HG02870 (cell line): ENCODE measurements at regions not wholly inside any gene's neighbourhood (a gene's known extent, or its start where the extent isn't known, plus 50 kb on each side); places are given as distances from the start of the nearest gene placed in this dataset.
A peak's percentile ranks its signal among the peaks of the same experiment; 100 is the strongest.

ENCODE experiments used
- ATAC-seq: cut with Tn5 transposase; IDR thresholded peaks from one replicate; pipeline ENCODE4 v1.9.1; 2021; ENCODE audit warnings: mild to moderate bottlenecking, moderate library complexity; ENCODE audit not compliant: unreplicated experiment

DNA sequence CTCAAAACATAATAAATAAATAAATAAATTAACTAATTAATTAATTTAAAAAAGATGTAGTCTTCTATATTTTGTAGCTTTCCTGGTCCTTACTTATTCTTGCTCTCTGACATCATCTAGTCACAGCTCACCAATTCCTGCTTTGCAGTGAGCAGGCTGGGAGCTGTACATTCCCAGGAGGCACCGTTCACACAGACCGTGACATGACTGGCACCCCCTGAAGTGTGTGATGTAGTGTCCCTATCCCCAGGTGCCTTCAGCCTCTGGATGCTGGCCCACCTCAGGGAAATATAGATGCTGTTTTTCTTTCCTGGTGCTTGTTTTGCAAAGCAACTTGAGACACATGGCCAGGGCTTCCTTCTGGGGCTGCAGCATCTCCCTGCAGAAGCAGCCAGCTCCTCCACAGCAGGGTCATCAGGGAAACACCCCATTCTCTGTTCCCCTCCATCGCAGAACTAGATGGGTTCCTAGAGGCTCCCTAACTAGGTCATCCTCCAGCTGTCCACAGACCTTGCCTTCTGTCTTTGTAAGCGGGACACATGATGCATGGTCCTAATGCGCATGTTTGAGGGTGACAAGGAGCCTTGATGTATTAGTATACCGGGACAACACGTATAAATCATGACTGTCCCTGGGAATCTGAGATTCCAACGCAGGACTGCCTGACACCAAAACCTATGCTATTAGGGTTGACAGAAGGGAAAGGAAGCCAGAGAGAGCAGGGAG is 76.4 kb downstream of the RHOB start:
- no peak for ATAC-seq

DNA sequence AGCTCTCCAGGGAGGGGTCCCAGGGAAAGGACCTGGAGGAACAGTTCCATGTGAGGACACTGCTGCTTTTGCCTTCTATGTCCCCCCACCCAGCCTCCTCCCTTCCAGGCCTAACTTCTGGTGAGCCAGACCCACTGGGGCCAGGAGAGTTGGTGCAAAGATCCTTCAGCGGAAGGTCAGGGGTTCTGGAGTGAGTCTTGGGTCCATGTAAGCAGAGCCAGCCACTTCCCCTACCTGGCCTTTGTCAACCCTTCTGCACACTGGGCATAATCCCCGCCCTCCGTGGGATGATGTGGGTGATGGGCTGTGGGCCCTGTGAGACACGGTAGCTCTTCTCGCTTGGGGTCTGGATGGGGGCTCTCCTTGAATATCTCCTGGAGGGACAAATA is 76.9 kb downstream of the RHOB start:
- no peak for ATAC-seq

DNA sequence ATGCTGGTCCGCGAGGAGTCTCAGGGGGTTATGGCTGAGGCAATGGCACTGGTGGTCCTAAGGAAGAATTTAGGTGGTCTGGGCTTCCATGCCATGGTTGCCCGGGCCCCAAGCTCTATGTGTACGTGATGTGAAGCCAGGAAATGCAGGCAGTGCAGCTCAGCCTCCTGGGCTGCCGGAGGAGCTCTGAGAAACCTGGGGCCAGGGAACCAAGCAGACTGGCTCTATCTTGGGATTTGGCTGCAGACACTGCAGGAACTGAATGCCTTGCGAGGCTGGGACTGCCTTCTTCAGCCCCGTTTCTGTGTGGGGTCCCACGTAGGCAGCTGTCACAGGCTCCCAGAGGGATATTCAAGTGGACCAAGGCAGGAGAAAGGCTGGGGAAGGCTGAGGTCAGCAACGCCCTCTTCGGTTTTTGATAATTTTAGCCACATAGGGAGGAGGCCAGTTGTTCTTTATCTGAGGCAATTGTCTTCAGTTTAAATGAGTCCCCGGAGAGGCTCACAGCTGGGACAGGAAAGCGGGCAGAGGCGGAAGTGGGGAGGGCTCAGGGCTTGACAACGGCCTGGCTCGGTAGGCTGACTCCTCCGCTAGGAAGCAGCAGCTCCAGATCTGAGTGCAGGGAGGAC is 77.7 kb downstream of the RHOB start:
- peak; percentile 79 for ATAC-seq

DNA sequence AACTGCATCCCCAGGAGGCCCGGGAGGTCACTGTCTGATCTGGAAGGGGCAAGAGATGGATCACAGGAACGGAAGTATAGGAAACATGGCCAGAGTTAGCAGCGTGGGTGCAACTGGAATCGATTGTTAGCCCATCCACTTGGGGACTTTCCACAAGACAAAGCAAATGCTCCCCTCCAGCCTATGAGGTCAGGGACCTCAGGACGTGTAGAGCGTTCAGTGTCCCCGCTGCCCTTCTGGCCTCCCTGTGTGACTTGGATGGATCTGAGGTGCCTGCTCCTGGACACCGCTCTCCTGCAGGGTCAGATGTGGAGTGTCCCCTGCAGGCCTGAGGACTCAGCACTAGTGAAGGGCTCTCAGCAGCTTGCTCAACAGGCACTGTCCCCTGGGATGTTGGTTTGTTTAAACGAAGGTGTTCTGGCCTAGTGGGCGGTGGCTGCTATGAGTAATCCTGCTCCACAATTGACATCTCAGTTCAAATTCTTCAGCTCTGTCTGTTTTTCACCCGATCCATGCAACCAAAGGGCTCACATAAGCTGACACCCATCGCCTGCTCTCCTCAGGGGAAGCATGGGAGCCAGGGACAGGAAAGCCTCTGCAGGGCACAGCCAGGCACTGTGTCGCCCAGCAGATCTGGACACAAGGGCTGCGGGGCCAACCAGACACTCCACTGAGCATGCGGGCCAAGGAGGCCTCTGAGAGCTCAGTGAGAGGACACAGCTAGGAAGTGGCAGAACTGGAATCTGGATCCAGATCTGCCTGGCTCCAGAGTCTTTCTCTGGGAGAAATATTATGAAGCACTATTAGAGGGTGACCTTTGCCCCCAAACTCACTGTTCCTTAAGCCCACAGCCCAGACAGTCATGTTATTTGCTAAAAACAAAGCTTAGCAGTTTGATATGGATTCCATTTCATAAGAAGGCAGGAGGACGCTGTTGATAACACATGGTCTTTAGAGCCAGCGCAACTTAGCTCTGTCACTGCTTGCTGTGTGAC is 78.5 kb downstream of the RHOB start:
- ATAC-seq: peak; percentile 89

DNA sequence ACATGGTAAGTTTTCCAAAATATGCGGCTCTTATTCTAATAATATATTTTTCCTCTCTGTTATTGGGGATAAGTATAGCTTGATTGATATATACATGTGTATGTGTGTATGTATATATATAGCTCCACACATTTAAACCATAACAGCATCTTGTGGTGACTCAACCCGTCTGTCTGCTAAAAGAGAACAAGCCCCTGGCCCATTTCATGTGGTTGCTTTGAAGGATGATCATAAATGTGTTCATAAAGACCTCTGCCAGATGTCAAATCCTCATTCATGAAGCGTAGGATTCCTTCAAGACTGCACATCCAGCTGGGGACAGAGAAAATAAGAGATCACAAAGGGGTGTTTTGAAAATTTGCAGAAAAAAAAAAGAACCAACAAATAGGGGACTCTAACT is 79.3 kb downstream of the RHOB start:
- ATAC-seq: no peak

DNA sequence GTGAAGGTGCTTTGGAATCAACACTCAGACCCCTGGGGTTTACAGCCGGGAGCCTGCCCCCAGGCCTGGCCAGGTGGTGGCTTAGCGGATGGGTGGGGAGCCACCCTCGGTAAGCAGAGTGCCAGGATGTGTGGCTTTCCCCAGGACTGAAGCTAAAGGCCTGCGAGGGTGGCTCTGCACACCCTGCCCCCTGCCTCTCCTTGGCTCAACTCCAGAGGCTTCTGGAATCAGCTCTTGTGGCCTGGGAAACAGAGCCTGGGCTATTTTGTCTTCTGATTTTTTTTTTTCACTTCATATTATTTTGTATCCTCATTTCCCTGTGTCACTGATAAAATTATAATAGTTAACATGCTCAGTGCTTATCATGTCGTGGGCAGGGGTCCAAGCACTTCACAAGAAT is 79.8 kb downstream of the RHOB start:
- ATAC-seq: no peak

DNA sequence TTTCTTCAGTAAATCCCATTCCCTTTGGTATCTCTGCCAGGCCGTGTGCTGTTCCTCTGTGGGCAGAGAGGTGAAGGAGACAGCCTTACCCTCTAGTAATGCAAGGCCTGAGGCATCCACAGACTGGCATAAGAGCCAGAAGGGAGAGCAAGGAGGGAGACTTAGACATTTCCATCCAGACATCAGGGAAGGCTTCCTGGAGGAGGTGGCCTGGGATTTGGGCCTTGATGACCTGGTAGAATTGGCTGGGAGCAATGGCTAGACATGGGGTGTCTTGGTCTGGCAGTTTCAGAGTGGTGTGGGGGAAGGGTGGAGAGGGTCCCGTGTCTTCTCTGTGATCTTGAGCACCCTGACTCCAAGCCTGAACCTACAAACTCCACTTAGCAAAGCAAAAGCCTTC is 81.8 kb downstream of the RHOB start:
- ATAC-seq: no peak

DNA sequence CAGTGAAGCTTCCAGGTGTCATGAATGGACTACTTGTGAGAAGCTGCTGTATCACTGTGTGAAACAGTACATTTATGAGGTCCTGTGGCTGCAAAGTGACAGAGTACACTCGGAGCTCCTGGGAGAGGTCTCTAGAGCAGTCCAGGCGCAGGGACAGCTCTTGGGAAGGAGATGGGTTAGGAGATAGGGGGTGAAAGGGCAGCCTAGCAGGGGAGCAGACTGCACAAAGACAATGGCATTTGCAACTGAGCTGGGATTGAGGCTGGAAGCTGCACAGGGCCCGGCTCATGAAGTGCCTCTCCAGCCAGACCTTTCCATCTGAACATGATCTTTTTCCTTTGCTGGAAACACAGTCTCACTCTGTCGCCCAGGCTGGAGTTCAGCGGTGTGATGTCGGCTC is 83.6 kb downstream of the RHOB start:
- ATAC-seq: no peak

DNA sequence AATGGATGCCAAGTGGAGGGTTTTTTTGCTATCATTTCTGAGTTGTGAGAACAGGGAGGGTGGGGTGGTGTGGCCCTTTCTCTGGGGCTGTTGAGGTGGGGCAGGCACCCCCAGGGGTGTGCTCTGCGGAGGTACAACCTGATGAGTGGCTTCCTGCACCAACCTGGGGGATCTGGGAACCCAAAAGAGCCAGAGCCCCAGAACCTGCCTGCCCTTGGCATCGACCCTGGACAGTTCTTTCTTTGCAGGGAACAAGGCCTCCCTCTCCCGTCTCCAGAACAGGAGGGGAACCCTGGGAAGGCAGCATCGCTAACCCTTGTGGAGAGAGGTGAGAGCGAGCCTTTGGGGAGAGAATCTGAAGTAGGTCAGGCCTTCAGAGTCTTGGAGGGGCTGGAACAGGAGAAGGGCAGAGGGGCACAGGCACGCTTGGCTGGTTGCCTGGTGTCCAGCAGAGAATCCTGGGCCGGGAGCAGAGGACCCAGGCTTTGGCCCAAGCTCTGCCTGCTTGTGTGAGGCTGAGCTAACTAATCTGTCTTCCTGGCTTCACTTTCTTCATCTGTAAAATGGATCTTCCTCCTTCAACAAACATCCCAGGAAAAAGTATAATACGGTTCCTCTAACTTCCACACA is 84.9 kb downstream of the RHOB start:
- ATAC-seq: no peak

DNA sequence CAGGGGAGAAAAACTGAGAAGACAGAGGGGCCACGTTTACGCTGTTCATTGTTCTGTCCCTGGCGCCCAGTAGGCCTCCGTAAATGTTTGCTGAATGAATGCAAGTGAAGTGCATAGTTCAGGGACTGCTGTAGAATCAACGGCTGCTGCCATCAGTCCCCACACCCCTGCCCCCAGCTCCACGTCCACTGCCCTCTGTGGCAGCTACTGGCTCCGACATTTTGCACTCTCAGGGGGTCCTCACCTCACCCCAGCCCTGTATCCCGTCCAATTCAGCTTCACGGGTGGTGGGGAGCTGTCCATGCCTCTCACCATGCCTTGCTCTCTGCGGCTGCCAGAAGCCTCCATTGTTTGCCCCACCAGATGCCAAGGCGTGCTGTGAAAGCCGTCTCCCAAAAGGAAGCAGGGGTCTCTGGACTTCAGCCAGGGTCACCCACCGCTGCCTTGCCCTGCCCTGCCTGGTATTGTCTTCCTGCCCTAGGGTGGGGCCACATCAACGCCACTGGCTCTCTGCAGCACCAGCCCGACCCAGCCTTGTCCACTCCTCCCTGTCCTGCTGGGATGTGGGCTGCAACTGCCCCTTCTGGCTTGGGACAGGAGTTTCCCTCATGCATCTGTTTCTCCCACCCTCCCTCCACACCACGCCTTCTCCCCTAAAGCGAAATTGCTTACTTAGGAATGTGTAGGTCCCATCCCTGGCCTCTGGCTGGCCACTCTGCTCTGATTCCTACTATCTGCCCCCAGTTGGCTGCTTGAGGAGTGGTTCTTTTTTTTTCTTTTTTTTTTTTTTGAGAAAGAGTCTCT is 86.0 kb downstream of the RHOB start:
- no peak for ATAC-seq

DNA sequence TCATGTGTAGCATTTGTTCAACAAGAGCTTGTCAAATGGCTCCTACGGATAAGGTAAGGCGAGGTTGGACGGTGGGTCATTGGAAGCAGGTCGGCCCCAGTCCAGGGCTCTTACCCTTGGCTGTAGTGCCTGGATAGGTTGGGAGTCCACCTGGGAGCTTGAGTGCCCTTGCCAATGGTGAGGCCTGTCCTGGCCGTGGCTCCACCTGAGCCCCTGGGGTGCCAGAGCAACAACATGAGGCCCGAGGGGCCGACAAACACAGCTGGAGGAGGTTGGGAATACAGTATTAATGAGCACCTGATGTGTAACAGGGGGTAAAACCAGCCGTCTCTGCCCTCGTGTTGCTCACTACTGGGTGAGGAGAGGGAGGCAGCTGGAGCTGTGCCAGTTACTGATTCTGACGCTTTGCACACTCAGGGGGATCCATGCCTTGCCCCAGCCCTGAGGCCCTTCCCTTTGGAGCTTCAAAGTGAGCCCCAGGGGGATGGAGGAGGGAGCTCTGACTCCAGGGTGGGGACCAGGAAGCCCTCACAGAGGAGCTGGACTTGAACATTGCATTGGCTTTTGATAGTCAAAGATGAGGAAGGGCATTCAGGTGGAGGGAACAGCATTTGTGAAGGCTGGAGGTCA is 87.2 kb downstream of the RHOB start:
- ATAC-seq: no peak

DNA sequence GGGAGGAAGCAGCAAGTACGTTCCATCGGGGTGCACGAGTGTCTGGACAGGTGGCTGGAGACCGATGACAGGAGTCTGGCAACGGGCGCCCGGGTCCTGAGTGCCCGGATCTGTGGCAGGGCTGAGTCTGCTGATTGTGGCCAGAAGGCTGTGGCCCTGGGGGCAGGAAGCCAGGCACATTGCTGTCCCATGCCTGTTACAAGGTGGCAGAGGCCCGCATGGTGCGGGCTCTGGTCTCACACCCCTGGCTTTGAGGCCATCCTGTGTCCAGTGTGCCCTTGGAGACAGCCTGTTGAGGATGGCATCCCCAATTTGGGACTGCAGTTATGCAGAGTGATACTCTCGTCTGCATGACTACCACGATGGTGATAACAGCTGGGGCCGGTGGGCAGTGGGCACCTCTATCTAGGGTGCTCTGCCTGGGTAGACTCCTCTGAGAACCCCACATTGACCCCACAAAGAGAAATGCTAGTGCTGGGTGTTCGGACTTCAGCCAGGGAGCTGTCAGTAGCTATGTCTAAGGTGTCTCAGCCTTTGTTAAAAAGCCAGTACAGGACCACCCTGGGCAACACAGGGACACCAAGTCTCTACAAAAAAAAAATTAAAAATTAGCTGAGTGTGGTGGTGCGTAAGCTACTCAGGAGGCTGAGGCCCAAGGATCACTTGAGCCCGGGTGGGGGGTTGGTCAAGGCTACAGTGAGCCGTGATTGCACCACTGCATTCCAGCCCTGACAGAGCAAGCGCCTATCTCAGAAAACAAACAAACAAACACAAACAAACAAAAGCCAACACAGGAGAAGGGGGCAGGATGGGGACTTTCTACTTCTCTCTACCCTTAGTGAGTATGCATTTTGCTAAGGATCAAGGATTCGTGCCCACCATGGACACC is 88.3 kb downstream of the RHOB start:
- no peak for ATAC-seq

DNA sequence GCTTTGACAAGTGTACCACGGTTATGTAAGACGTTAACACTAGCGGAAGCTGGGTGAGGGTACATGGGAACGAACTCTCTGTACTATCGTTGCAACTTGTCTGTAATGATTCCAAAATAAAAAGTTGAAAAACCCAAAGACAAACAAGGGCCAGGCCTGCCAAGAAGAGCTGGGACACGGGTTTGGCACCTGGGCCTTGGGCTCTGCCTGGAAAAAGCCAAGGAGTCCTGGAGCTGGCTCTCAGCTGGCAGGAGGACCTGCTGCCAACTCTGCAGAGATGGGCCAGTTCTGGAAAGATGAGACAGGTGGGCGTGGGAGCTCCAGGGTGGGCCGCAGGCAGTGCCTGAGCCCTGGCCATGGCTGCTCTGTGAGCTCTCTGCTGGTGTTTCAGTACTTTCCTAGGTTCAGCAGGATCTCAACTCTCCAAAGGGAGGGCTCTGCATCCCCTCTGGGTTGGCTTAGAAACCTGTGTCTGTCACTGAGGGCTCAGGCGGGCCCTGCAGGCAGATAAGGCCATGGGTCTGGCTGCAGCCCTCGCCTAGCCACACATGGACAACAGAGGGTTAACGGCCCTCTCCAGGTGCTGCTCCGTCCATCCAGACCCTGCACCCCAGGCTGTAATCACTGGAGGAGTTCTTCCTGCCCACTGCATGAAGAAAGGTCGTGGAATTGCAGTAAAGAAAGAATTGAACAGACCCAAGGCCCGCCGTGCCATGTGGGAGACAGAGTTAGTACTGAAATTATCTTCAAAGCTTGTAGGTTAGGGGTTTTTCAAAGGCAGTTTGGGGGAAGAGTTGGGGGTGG is 89.9 kb downstream of the RHOB start:
- no peak for ATAC-seq

DNA sequence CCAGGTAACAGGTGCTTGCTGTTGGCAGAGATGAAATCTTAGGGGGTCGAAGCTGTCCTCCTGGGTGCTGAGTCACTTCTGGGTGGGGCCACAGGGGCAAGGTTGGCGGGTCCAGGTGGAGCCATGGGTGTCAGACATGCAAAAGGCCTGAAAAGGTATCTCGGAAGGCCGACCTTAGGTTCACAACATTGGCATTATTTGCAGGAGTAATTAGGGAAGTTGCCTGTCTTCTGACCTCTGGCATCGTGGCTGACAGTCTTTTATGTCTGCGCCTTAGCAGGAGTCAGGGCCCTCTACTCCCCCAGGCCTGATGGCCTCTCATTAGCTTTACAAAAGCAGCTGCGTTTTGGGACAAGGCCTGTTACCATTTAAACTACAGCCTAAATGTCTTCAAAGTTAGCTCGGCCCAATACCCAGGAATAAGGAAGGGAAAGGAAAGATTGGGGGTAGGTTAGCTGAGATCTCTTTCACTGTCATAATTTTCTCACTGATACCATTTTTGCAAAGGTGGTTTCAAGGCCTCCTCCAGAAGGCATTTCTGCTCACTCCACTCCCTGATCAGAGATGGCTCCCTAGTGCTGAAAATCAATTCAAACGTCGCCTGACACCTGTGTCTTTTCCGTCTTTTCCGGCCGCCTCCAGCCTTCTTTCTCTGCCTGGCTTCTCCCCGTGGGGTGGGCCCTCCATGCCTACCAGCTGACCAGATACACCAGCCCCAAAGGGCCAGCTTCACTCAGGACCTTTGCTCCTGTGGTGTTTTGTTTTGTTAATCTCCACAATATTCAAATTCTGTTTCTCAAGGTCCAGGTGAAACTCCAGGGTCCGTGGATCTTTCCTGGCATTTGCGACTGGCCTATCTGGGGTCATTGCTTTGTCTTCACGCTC is 90.8 kb downstream of the RHOB start:
- ATAC-seq: no peak

DNA sequence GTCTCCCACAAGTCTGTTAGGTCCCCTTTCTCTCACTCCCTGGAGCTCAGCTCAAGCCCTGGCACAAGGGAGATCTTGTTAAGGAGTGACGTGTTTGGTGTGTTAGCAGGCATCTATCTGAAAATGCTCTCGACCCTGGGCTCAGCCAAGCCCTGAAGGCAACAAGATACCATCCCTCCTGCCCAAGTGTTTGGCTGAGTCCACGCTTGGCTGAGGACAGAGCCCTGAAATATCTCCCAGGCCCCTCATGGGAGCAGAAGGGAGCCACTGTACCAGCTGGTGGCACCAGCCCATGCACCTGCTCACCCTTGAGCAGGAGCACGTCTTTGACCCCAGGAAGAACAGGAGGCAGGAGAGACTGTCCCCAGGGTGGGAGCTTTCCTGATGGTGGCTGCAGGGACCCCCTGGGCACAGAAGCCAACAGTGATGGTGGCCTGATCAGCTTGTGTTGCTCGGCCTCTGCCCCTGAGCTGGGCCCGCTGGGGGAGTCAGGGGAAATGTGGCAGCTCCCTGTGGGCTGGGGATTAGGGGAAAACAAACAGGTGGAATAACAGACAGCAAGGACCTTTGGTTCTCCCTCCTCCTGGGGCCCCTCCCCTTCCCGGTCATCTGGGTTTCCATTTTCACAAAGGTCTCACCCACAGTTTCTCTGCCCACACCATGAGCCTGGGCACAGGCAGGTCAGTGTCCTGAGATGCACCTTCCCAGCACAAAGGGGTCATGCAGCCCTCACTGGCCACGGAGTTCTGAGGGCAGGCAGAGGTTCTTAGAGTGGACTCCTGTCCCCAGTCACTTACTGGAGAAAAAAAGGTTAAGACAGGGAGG is 91.6 kb downstream of the RHOB start:
- no peak for ATAC-seq

DNA sequence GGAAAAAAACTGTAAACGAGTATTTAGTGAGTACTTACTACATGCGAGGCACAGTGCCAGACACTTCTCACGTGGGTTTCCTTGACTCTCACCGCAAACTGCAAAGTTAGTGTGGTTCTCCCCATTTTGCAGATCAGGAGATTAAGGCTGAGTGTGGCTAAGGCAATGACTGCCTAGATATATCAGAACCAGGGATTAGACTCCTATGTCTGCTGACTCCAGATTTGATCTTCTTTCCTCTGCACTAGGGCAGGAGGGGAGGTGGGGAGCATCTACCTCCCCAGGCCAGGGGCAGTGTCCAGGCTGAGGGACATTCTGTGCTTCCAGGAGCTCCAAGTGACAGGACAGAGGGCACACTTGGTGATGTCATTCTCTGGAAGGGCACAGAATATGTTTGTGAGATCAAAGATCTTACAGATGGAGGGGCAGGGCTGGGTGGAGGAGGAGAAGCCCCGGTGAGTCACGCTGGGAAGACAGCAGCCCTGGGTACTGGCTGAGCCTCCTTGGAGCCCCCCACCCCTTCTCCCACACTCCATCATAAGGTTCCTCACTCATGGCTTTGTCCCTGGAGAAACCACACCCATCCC is 92.4 kb downstream of the RHOB start:
- ATAC-seq: no peak
